ENCODE measurements at regions not wholly inside any gene's neighbourhood (a gene's known extent, or its start where the extent isn't known, plus 50 kb on each side); places are given as distances from the start of the nearest gene placed in this dataset.

- H3K9me3 ChIP-seq = no peaks in the 10 kb centered on the region
- no peaks in the 10 kb centered on the region for H3K4me1 ChIP-seq
- no peak for ATAC-seq
- no peak for FAIRE-seq
- DNase-seq (ENCODE audit: low read depth in 1 of 2, low spot score in 1 of 2) = no peak
- no peak overlapping the region for H3K4me3 ChIP-seq
- no peak overlapping the region for H3K4me2 ChIP-seq
- 6% methylated on average over 2 of the region's 2 CpGs for WGBS (ENCODE audit: missing lambda C conversion rate)
- ChIA-PET POLR2A (no interaction called here), CTCF (no interaction called here)
- H3K27ac ChIP-seq = no peak overlapping the region
- TF ChIP-seq KDM1A (IDR thresholded peaks at IDR 0.05; ENCODE audit: low read depth) = no peak
- TF ChIP-seq, protein P1, sequence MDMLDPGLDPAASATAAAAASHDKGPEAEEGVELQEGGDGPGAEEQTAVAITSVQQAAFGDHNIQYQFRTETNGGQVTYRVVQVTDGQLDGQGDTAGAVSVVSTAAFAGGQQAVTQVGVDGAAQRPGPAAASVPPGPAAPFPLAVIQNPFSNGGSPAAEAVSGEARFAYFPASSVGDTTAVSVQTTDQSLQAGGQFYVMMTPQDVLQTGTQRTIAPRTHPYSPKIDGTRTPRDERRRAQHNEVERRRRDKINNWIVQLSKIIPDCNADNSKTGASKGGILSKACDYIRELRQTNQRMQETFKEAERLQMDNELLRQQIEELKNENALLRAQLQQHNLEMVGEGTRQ (IDR thresholded peaks at IDR 0.05) = no peak
- no peak for TF ChIP-seq HEYL (CRISPR knock-in tag; IDR thresholded peaks at IDR 0.05)
- TF ChIP-seq RCOR1 (IDR thresholded peaks at IDR 0.05; ENCODE audit: low read depth, low read length) = no peak
- TF ChIP-seq POLR2A (IDR thresholded peaks at IDR 0.05; ENCODE audit: low read length) = no peak
- TF ChIP-seq EHMT2 (IDR thresholded peaks at IDR 0.05; ENCODE audit: low read depth) = no peak
- no peak for TF ChIP-seq FOXS1 (CRISPR knock-in tag; IDR thresholded peaks at IDR 0.05)
- no peak for TF ChIP-seq JUNB (IDR thresholded peaks at IDR 0.05)
- no peak for TF ChIP-seq EHF (CRISPR knock-in tag; IDR thresholded peaks at IDR 0.05)
Observed at GRCh38 chr4:171025343-171025742, 787.9 kb upstream of the GALNTL6 start.

DNA sequence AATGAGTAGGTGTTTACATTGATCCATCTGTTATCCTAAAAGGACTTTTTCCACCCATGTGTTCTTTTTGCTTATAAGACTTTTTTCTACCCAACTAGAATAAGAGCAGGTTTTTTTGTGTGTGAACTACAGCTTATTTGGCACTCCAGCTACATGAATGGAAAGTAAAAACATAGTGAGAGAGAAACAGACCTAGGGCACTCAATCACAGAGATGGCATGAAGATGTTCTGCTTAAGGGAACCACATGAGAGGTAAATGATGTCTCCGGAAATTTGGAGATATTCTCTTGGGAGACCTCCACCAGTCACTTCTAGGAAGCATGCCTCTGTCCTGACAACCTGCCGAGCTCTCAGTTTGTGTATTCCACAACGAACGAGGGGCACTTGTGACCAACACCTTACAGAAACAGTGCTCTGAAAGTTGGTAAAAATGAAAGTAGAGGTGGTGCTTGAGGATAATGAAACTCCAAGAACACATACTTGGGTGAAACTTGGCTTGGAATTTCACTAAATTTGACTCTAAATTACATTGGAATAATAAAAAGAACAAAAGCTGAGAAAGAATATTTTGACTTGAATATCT is 788.4 kb upstream of the GALNTL6 start:
- WGBS (ENCODE audit: missing lambda C conversion rate) = 23% methylated on average over 4 of the region's 4 CpGs
- DNase-seq (ENCODE audit: low read depth in 1 of 2, low spot score in 1 of 2) = no peak
- Histone ChIP-seq H3K4me2 (no peak overlapping the region), H3K4me3 (no peak overlapping the region), H3K27ac (no peak overlapping the region), H3K9me3 (no peaks in the 10 kb centered on the region), H3K4me1 (no peaks in the 10 kb centered on the region)
- ChIA-PET POLR2A (no interaction called here), CTCF (no interaction called here)
- no peak for ATAC-seq
- FAIRE-seq = no peak
- TF ChIP-seq FOSL2 (IDR thresholded peaks at IDR 0.05) (no peak), FOSL2 (CRISPR knock-in tag; IDR thresholded peaks at IDR 0.05) (no peak), CHD2 (IDR thresholded peaks at IDR 0.05; ENCODE audit: low read length, partially characterized antibody) (no peak), ZC3H11A (IDR thresholded peaks at IDR 0.05) (no peak)
- TF ChIP-seq, protein P2, sequence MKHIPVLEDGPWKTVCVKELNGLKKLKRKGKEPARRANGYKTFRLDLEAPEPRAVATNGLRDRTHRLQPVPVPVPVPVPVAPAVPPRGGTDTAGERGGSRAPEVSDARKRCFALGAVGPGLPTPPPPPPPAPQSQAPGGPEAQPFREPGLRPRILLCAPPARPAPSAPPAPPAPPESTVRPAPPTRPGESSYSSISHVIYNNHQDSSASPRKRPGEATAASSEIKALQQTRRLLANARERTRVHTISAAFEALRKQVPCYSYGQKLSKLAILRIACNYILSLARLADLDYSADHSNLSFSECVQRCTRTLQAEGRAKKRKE (CRISPR knock-in tag; IDR thresholded peaks at IDR 0.05; ENCODE audit: low read depth) = no peak

- POLR2A ChIA-PET = no interaction called here
- no peak overlapping the region for H3K4me3 ChIP-seq
- H3K9me3 ChIP-seq = no peaks in the 10 kb centered on the region
- no peaks in the 10 kb centered on the region for H3K4me1 ChIP-seq
- TF ChIP-seq RNF2 (IDR thresholded peaks at IDR 0.05; ENCODE audit: borderline replicate concordance, low read depth) (no peak), KDM5A (IDR thresholded peaks at IDR 0.05) (no peak), EHF (CRISPR knock-in tag; IDR thresholded peaks at IDR 0.05) (no peak), CBX8 (IDR thresholded peaks at IDR 0.05) (no peak), PHF8 (IDR thresholded peaks at IDR 0.05; ENCODE audit: borderline replicate concordance, low read depth) (no peak), FOSL2 (IDR thresholded peaks at IDR 0.05) (no peak), FOSL2 (CRISPR knock-in tag; IDR thresholded peaks at IDR 0.05) (no peak), RFX5 (IDR thresholded peaks at IDR 0.05) (no peak), JUN (IDR thresholded peaks at IDR 0.05) (no peak), FOSB (CRISPR knock-in tag; IDR thresholded peaks at IDR 0.05) (no peak), FOXS1 (CRISPR knock-in tag; IDR thresholded peaks at IDR 0.05) (no peak), RCOR1 (IDR thresholded peaks at IDR 0.05; ENCODE audit: low read depth, low read length) (no peak), ZC3H11A (IDR thresholded peaks at IDR 0.05) (no peak), HDAC2 (IDR thresholded peaks at IDR 0.05) (no peak), CHD2 (IDR thresholded peaks at IDR 0.05; ENCODE audit: low read length, partially characterized antibody) (no peak), TP53 (CRISPR knock-in tag; IDR thresholded peaks at IDR 0.05) (no peak)
- TF ChIP-seq, protein P1 (IDR thresholded peaks at IDR 0.05) = no peak
- TF ChIP-seq, protein P3, sequence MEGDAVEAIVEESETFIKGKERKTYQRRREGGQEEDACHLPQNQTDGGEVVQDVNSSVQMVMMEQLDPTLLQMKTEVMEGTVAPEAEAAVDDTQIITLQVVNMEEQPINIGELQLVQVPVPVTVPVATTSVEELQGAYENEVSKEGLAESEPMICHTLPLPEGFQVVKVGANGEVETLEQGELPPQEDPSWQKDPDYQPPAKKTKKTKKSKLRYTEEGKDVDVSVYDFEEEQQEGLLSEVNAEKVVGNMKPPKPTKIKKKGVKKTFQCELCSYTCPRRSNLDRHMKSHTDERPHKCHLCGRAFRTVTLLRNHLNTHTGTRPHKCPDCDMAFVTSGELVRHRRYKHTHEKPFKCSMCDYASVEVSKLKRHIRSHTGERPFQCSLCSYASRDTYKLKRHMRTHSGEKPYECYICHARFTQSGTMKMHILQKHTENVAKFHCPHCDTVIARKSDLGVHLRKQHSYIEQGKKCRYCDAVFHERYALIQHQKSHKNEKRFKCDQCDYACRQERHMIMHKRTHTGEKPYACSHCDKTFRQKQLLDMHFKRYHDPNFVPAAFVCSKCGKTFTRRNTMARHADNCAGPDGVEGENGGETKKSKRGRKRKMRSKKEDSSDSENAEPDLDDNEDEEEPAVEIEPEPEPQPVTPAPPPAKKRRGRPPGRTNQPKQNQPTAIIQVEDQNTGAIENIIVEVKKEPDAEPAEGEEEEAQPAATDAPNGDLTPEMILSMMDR (IDR thresholded peaks at IDR 0.05) = no peak
- TF ChIP-seq, protein P4, sequence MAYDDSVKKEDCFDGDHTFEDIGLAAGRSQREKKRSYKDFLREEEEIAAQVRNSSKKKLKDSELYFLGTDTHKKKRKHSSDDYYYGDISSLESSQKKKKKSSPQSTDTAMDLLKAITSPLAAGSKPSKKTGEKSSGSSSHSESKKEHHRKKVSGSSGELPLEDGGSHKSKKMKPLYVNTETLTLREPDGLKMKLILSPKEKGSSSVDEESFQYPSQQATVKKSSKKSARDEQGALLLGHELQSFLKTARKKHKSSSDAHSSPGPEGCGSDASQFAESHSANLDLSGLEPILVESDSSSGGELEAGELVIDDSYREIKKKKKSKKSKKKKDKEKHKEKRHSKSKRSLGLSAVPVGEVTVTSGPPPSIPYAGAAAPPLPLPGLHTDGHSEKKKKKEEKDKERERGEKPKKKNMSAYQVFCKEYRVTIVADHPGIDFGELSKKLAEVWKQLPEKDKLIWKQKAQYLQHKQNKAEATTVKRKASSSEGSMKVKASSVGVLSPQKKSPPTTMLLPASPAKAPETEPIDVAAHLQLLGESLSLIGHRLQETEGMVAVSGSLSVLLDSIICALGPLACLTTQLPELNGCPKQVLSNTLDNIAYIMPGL (CRISPR knock-in tag; IDR thresholded peaks at IDR 0.05; ENCODE audit: borderline replicate concordance) = no peak
- H3K4me2 ChIP-seq = no peak overlapping the region
- CTCF ChIA-PET = no interaction called here
- H3K27ac ChIP-seq = no peak overlapping the region
- DNase-seq (ENCODE audit: low read depth in 1 of 2, low spot score in 1 of 2) (no peak), ATAC-seq (no peak), FAIRE-seq (no peak)
- WGBS (ENCODE audit: missing lambda C conversion rate) = 38% methylated on average over 3 of the region's 3 CpGs
Observed at GRCh38 chr4:171022824-171023230, 790.4 kb upstream of the GALNTL6 start.

Data from A549 (cell line).